ENCODE measurements at regions not wholly inside any gene's neighbourhood (a gene's known extent, or its start where the extent isn't known, plus 50 kb on each side); places are given as distances from the start of the nearest gene placed in this dataset.

- H3K27ac ChIP-seq (ENCODE audit: low read depth, low read length, poor library complexity, severe bottlenecking), result no peak overlapping the region
- no peaks in the 10 kb centered on the region; the same call in 1 of the 2 replicates for H3K27me3 ChIP-seq (ENCODE audit: insufficient read depth, low read length)
- no peak overlapping the region for H3K4me2 ChIP-seq (ENCODE audit: low read length)
- no peaks in the 10 kb centered on the region for H3K79me2 ChIP-seq (ENCODE audit: insufficient read depth, low read length)
- TF ChIP-seq EZH2 (IDR thresholded peaks at IDR 0.05; ENCODE audit: borderline replicate concordance, low read length) (no peak), CTCF (IDR thresholded peaks at IDR 0.05; ENCODE audit: low read length) (no peak)
- H2AFZ ChIP-seq (ENCODE audit: low read length), result no peak overlapping the region
- no peaks in the 10 kb centered on the region for H3K9me2 ChIP-seq (ENCODE audit: low read depth, low read length)
- H3K9ac ChIP-seq (ENCODE audit: low read length), result no peak overlapping the region
- no peaks in the 10 kb centered on the region for H3F3A ChIP-seq (ENCODE audit: insufficient read depth, low read length)
- no peaks in the 10 kb centered on the region for H3K36me3 ChIP-seq (ENCODE audit: insufficient read depth, low read length)
- no peaks in the 10 kb centered on the region for H3K9me3 ChIP-seq (ENCODE audit: low read length)
- no peaks in the 10 kb centered on the region for H3K4me1 ChIP-seq (ENCODE audit: insufficient read depth, low read length, severe bottlenecking)
- no peak overlapping the region for H3K4me3 ChIP-seq (ENCODE audit: low read depth, low read length, poor library complexity, severe bottlenecking)
- no peaks in the 10 kb centered on the region for H4K20me1 ChIP-seq (ENCODE audit: insufficient read depth, low read length)
Observed at GRCh38 chr13:73522937-73523336, 464.1 kb downstream of the KLF5 start.

- no peak for TF ChIP-seq CTCF (IDR thresholded peaks at IDR 0.05; ENCODE audit: low read length)
- no peak for TF ChIP-seq EZH2 (IDR thresholded peaks at IDR 0.05; ENCODE audit: borderline replicate concordance, low read length)
- Histone ChIP-seq H3K9me3 (ENCODE audit: low read length) (no peaks in the 10 kb centered on the region), H2AFZ (ENCODE audit: low read length) (no peak overlapping the region), H3K9me2 (ENCODE audit: low read depth, low read length) (no peaks in the 10 kb centered on the region), H3K79me2 (ENCODE audit: insufficient read depth, low read length) (no peaks in the 10 kb centered on the region), H3F3A (ENCODE audit: insufficient read depth, low read length) (no peaks in the 10 kb centered on the region), H3K4me2 (ENCODE audit: low read length) (no peak overlapping the region), H3K36me3 (ENCODE audit: insufficient read depth, low read length) (no peaks in the 10 kb centered on the region), H3K27me3 (ENCODE audit: insufficient read depth, low read length) (no peaks in the 10 kb centered on the region), H3K9ac (ENCODE audit: low read length) (no peak overlapping the region), H3K4me3 (ENCODE audit: low read depth, low read length, poor library complexity, severe bottlenecking) (no peak overlapping the region), H3K27ac (ENCODE audit: low read depth, low read length, poor library complexity, severe bottlenecking) (no peak overlapping the region), H4K20me1 (ENCODE audit: insufficient read depth, low read length) (no peaks in the 10 kb centered on the region), H3K4me1 (ENCODE audit: insufficient read depth, low read length, severe bottlenecking) (no peaks in the 10 kb centered on the region)
Observed at GRCh38 chr13:73521985-73522524, 463.2 kb downstream of the KLF5 start.

GRCh38 chr13:73521290-73521624 lies 462.5 kb downstream of the KLF5 start:
- H3K4me2 ChIP-seq (ENCODE audit: low read length), result no peak overlapping the region
- no peak overlapping the region for H3K9ac ChIP-seq (ENCODE audit: low read length)
- no peaks in the 10 kb centered on the region for H3K79me2 ChIP-seq (ENCODE audit: insufficient read depth, low read length)
- TF ChIP-seq EZH2 (IDR thresholded peaks at IDR 0.05; ENCODE audit: borderline replicate concordance, low read length) (no peak), CTCF (IDR thresholded peaks at IDR 0.05; ENCODE audit: low read length) (no peak)
- H3F3A ChIP-seq (ENCODE audit: insufficient read depth, low read length), result no peaks in the 10 kb centered on the region
- no peaks in the 10 kb centered on the region for H3K9me2 ChIP-seq (ENCODE audit: low read depth, low read length)
- no peaks in the 10 kb centered on the region for H3K27me3 ChIP-seq (ENCODE audit: insufficient read depth, low read length)
- no peaks in the 10 kb centered on the region for H3K4me1 ChIP-seq (ENCODE audit: insufficient read depth, low read length, severe bottlenecking)
- no peak overlapping the region for H3K4me3 ChIP-seq (ENCODE audit: low read depth, low read length, poor library complexity, severe bottlenecking)
- no peak overlapping the region for H3K27ac ChIP-seq (ENCODE audit: low read depth, low read length, poor library complexity, severe bottlenecking)
- no peak overlapping the region for H2AFZ ChIP-seq (ENCODE audit: low read length)
- no peaks in the 10 kb centered on the region for H3K9me3 ChIP-seq (ENCODE audit: low read length)
- H4K20me1 ChIP-seq (ENCODE audit: insufficient read depth, low read length), result no peaks in the 10 kb centered on the region
- H3K36me3 ChIP-seq (ENCODE audit: insufficient read depth, low read length), result no peaks in the 10 kb centered on the region
